Thyroid gland (tissue), 4 donors: ENCODE measurements at regions not wholly inside any gene's neighbourhood (a gene's known extent, or its start where the extent isn't known, plus 50 kb on each side); places are given as distances from the start of the nearest gene placed in this dataset.

Experiments used
- CTCF ChIP-seq, 6 experiments: fragments of 200-600 bp in 3 of 6; fragments of 450-650 bp in 3 of 6; sonication (generic) in 3 of 6; IDR thresholded peaks; one replicate each; pipeline ENCODE4 v1.5.1; 2016 to 2019; ENCODE audit warnings: antibody characterized with exemption in 6 of 6, mild to moderate bottlenecking in 2 of 6, inconsistent platforms in 1 of 6, moderate library complexity in 1 of 6
- POLR2A ChIP-seq, 2 donors: fragments of 450-650 bp; IDR thresholded peaks; one replicate each; pipeline ENCODE4 v1.6.1; 2017; ENCODE audit warnings: antibody characterized with exemption in 2 of 2, mild to moderate bottlenecking in 2 of 2, moderate library complexity in 1 of 2

- TF ChIP-seq CTCF (IDR thresholded peaks at IDR 0.05) (no peak), POLR2A (IDR thresholded peaks at IDR 0.05) (no peak)
These were observed 934.3 kb downstream of the GRIK2 start for GRCh38 chr6:102327697-102328225.
